WTC11 (cell line): ENCODE measurements at regions not wholly inside any gene's neighbourhood (a gene's known extent, or its start where the extent isn't known, plus 50 kb on each side); places are given as distances from the start of the nearest gene placed in this dataset.

Experiments
- ATAC-seq: fragments of 200-7000 bp; cut with Tn5 transposase; 2 replicates; pipeline ENCODE4 v1.10.0; 2021; ENCODE audit warnings: mild to moderate bottlenecking, moderate library complexity
- CTCF ChIA-PET: fragments of 300-600 bp; sonication (Branson Sonifier 250); formaldehyde crosslinking; loops from one replicate; lab custom pipeline; 2021; ENCODE audit warnings: antibody characterized with exemption; lab: Charles Lee
- POLR2A ChIA-PET: fragments of 350-600 bp; sonication (Branson Sonifier 250); formaldehyde crosslinking; loops from one replicate; lab custom pipeline; 2021; ENCODE audit warnings: antibody characterized with exemption; lab: Charles Lee
- DNase-seq: peaks from one replicate; pipeline ENCODE4 v3.0.0; 2021; ENCODE audit warnings: low spot score
- H3K27ac Mint-ChIP-seq: 2 replicates; pipeline ENCODE4 v1.8.0; 2021; ENCODE audit warnings: mixed read lengths
- H3K27me3 Mint-ChIP-seq: 2 replicates; pipeline ENCODE4 v1.8.0; 2021; ENCODE audit warnings: low read depth, mild to moderate bottlenecking, moderate library complexity, mixed read lengths
- H3K36me3 Mint-ChIP-seq: 2 replicates; pipeline ENCODE4 v1.8.0; 2021; ENCODE audit warnings: mixed read lengths
- H3K4me1 Mint-ChIP-seq: 2 replicates; pipeline ENCODE4 v1.8.0; 2022; ENCODE audit warnings: mixed read lengths
- H3K4me3 Mint-ChIP-seq: 2 replicates; pipeline ENCODE4 v1.8.0; 2021; ENCODE audit warnings: mild to moderate bottlenecking, moderate library complexity, mixed read lengths
- H3K9me3 Mint-ChIP-seq: 2 replicates; pipeline ENCODE4 v1.8.0; 2021; ENCODE audit warnings: mixed read lengths
- ARID4B ChIP-seq: sonication (generic); formaldehyde crosslinking; IDR thresholded peaks from 2 replicates; pipeline ENCODE4 v1.8.0; 2023; ENCODE audit warnings: missing genetic modification reagents, mild to moderate bottlenecking, borderline replicate concordance
- ATF1 ChIP-seq: sonication (generic); formaldehyde crosslinking; IDR thresholded peaks from 2 replicates; pipeline ENCODE4 v1.8.1; 2023; ENCODE audit warnings: mild to moderate bottlenecking, moderate library complexity, missing genetic modification reagents
- ATF6 ChIP-seq: sonication (generic); formaldehyde crosslinking; IDR thresholded peaks from 2 replicates; pipeline ENCODE4 v1.8.1; 2023; ENCODE audit warnings: mild to moderate bottlenecking, missing genetic modification reagents
- CREB1 ChIP-seq: sonication (generic); formaldehyde crosslinking; IDR thresholded peaks from 2 replicates; pipeline ENCODE4 v1.8.0; 2023; ENCODE audit warnings: mild to moderate bottlenecking, missing genetic modification reagents
- EMX1 ChIP-seq: fragments of 250-450 bp; sonication (Bioruptor Pico); IDR thresholded peaks from 2 replicates; pipeline ENCODE4 v1.8.0; 2021; ENCODE audit warnings: mild to moderate bottlenecking
- JAZF1 ChIP-seq: fragments of 250-450 bp; sonication (Bioruptor Pico); IDR thresholded peaks from 2 replicates; pipeline ENCODE4 v1.9.0; 2021; ENCODE audit warnings: moderate library complexity, mild to moderate bottlenecking, inconsistent platforms
- KAT7 ChIP-seq: sonication (generic); formaldehyde crosslinking; IDR thresholded peaks from 2 replicates; pipeline ENCODE4 v1.8.1; 2023; ENCODE audit warnings: missing genetic modification reagents, mild to moderate bottlenecking, borderline replicate concordance
- MAX ChIP-seq: sonication (generic); formaldehyde crosslinking; IDR thresholded peaks from 2 replicates; pipeline ENCODE4 v1.8.0; 2022; ENCODE audit warnings: mild to moderate bottlenecking, missing genetic modification reagents
- NR2C2 ChIP-seq: sonication (generic); formaldehyde crosslinking; IDR thresholded peaks from 2 replicates; pipeline ENCODE4 v1.8.0; 2022; ENCODE audit warnings: mild to moderate bottlenecking, missing genetic modification reagents
- OVOL2 ChIP-seq: fragments of 250-450 bp; sonication (Bioruptor Pico); IDR thresholded peaks from 2 replicates; pipeline ENCODE4 v1.9.0; 2021; ENCODE audit warnings: mild to moderate bottlenecking, borderline replicate concordance
- ZBTB21 ChIP-seq: sonication (generic); formaldehyde crosslinking; IDR thresholded peaks from 2 replicates; pipeline ENCODE4 v1.8.1; 2023; ENCODE audit warnings: mild to moderate bottlenecking, missing genetic modification reagents, borderline replicate concordance
- TF ChIP-seq, protein P1 (sequence below): sonication (generic); formaldehyde crosslinking; conservative IDR thresholded peaks from 2 replicates; pipeline ENCODE4 v1.8.1; 2022; ENCODE audit warnings: mild to moderate bottlenecking, missing genetic modification reagents
- TF ChIP-seq, protein P2 (sequence below): fragments of 250-450 bp; sonication (Bioruptor Pico); IDR thresholded peaks from 2 replicates; pipeline ENCODE4 v1.9.0; 2021; ENCODE audit warnings: moderate library complexity, mild to moderate bottlenecking, inconsistent platforms, borderline replicate concordance
- TF ChIP-seq, protein P3 (sequence below): sonication (generic); formaldehyde crosslinking; IDR thresholded peaks from 2 replicates; pipeline ENCODE4 v1.8.0; 2023; ENCODE audit warnings: mild to moderate bottlenecking, missing genetic modification reagents

- ATAC-seq (no peak), DNase-seq (no peak)
- no peak for TF ChIP-seq KAT7
- no peak for TF ChIP-seq JAZF1 (CRISPR knock-in tag)
- TF ChIP-seq ATF1: no peak
- TF ChIP-seq MAX: no peak
- no peak for TF ChIP-seq EMX1 (CRISPR knock-in tag)
- Mint-ChIP-seq H3K4me3 (no peak overlapping the region), H3K27me3 (peaks cover 3% of the 10 kb centered on the region; the same call in 1 of the 2 replicates), H3K36me3 (no peaks in the 10 kb centered on the region), H3K9me3 (peaks cover 23% of the 10 kb centered on the region), H3K4me1 (peaks cover 8% of the 10 kb centered on the region), H3K27ac (no peak overlapping the region)
- CTCF ChIA-PET: no interaction called here
- POLR2A ChIA-PET: no interaction called here
Measured at GRCh38 chr11:130707217-130707616, 209.1 kb downstream of the SNX19 start.

DNA sequence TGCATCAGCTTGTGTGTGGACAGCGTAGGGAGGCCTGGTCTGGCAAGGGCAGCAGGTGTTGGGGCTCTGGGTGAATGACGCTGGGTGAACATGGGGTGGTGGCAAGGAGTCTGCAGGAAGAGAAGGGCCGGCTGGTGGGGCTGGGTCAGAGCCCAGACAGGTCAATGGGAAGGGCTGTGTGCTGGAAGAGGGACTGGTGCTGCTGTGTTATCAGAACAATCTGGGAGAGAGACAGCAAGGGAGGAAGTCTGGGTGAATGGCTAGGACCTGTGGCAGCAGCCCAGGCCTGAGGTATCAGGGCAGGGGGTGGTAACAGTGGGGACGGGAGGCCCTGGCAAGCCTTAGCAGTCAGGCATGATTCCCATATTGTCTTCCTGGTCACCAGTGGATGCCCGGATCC is 206.7 kb downstream of the SNX19 start:
- ChIA-PET POLR2A (no interaction called here), CTCF (no interaction called here)
- ATAC-seq: no peak
- no peaks in the 10 kb centered on the region for H3K36me3 Mint-ChIP-seq
- no peak for TF ChIP-seq NR2C2
- TF ChIP-seq, protein P1, sequence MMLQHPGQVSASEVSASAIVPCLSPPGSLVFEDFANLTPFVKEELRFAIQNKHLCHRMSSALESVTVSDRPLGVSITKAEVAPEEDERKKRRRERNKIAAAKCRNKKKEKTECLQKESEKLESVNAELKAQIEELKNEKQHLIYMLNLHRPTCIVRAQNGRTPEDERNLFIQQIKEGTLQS (CRISPR knock-in tag): no peak
- no peak for TF ChIP-seq ARID4B
- TF ChIP-seq ZBTB21 (CRISPR knock-in tag): no peak
- no peak for TF ChIP-seq ATF6
- TF ChIP-seq, protein P2, sequence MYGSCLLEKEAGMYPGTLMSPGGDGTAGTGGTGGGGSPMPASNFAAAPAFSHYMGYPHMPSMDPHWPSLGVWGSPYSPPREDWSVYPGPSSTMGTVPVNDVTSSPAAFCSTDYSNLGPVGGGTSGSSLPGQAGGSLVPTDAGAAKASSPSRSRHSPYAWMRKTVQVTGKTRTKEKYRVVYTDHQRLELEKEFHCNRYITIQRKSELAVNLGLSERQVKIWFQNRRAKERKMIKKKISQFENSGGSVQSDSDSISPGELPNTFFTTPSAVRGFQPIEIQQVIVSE (CRISPR knock-in tag): no peak
- TF ChIP-seq, protein P3, sequence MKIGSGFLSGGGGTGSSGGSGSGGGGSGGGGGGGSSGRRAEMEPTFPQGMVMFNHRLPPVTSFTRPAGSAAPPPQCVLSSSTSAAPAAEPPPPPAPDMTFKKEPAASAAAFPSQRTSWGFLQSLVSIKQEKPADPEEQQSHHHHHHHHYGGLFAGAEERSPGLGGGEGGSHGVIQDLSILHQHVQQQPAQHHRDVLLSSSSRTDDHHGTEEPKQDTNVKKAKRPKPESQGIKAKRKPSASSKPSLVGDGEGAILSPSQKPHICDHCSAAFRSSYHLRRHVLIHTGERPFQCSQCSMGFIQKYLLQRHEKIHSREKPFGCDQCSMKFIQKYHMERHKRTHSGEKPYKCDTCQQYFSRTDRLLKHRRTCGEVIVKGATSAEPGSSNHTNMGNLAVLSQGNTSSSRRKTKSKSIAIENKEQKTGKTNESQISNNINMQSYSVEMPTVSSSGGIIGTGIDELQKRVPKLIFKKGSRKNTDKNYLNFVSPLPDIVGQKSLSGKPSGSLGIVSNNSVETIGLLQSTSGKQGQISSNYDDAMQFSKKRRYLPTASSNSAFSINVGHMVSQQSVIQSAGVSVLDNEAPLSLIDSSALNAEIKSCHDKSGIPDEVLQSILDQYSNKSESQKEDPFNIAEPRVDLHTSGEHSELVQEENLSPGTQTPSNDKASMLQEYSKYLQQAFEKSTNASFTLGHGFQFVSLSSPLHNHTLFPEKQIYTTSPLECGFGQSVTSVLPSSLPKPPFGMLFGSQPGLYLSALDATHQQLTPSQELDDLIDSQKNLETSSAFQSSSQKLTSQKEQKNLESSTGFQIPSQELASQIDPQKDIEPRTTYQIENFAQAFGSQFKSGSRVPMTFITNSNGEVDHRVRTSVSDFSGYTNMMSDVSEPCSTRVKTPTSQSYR (CRISPR knock-in tag): no peak
- TF ChIP-seq MAX: no peak
- TF ChIP-seq OVOL2 (CRISPR knock-in tag): no peak
- no peak for TF ChIP-seq CREB1 (CRISPR knock-in tag)
- peaks cover 21% of the 10 kb centered on the region for H3K9me3 Mint-ChIP-seq
- H3K27me3 Mint-ChIP-seq: no peaks in the 10 kb centered on the region
- peaks cover 8% of the 10 kb centered on the region for H3K4me1 Mint-ChIP-seq
- no peak overlapping the region for H3K27ac Mint-ChIP-seq
- H3K4me3 Mint-ChIP-seq: no peak overlapping the region
- DNase-seq: no peak
